Activated CD4-positive, alpha-beta T cell treated with anti-CD3 and anti-CD28 coated beads, Interleukin-2, Interleukin-4, amounts not matched to agents 100 ng/mL and 50 ng/mL, durations not matched to agents 16 hours and 8 hours (primary cell): ENCODE measurements at regions not wholly inside any gene's neighbourhood (a gene's known extent, or its start where the extent isn't known, plus 50 kb on each side); places are given as distances from the start of the nearest gene placed in this dataset.
"Not testable (repeated sequence)": the region's sequence is repeated elsewhere in the genome, so short reads cannot be mapped to it uniquely, and the experiment has no call there.

Experiments used
- DNase-seq: peaks from one replicate; pipeline ENCODE4 v3.0.0-alpha.2; 2020; ENCODE audit warnings: low spot score

- DNase-seq = no peak
These were observed 473.6 kb upstream of the ZP4 start for GRCh38 chr1:238364214-238364892.

- DNase-seq = no peak
These were observed 469.8 kb upstream of the ZP4 start for GRCh38 chr1:238360474-238360873.

- no peak for DNase-seq
These were observed 459.7 kb upstream of the ZP4 start for GRCh38 chr1:238350471-238350870.

- no peak for DNase-seq
These were observed 455.6 kb upstream of the ZP4 start for GRCh38 chr1:238346340-238346739.

- no peak for DNase-seq
These were observed 455.1 kb upstream of the ZP4 start for GRCh38 chr1:238345837-238346236.

GRCh38 chr1:238343852-238344251, 453.1 kb upstream of the ZP4 start:
- DNase-seq = no peak

GRCh38 chr1:238341395-238341794, 450.7 kb upstream of the ZP4 start:
- no peak for DNase-seq

- DNase-seq = no peak
These were observed 450.3 kb upstream of the ZP4 start for GRCh38 chr1:238340989-238341388.

- DNase-seq = no peak
These were observed 445.8 kb upstream of the ZP4 start for GRCh38 chr1:238336531-238336930.

GRCh38 chr1:238334170-238334569, 443.4 kb upstream of the ZP4 start:
- no peak for DNase-seq

- no peak for DNase-seq
These were observed 440.8 kb upstream of the ZP4 start for GRCh38 chr1:238331557-238331956.

GRCh38 chr1:238329671-238330070, 438.9 kb upstream of the ZP4 start:
- DNase-seq = no peak

GRCh38 chr1:238327033-238327432, 436.3 kb upstream of the ZP4 start:
- DNase-seq = not testable (repeated sequence)

- DNase-seq = not testable (repeated sequence)
These were observed 435.8 kb upstream of the ZP4 start for GRCh38 chr1:238326479-238326878.

GRCh38 chr1:238324211-238324864, 433.6 kb upstream of the ZP4 start:
- no peak for DNase-seq

- DNase-seq = no peak
These were observed 432.8 kb upstream of the ZP4 start for GRCh38 chr1:238323490-238323889.

- DNase-seq = no peak
These were observed 429.2 kb upstream of the ZP4 start for GRCh38 chr1:238319957-238320356.

GRCh38 chr1:238318294-238319110, 427.8 kb upstream of the ZP4 start:
- no peak for DNase-seq

GRCh38 chr1:238312969-238313368, 422.2 kb upstream of the ZP4 start:
- no peak for DNase-seq

GRCh38 chr1:238306411-238306810, 415.7 kb upstream of the ZP4 start:
- DNase-seq = no peak

GRCh38 chr1:238302646-238303045, 411.9 kb upstream of the ZP4 start:
- no peak for DNase-seq

- DNase-seq = no peak
These were observed 405.6 kb upstream of the ZP4 start for GRCh38 chr1:238296371-238296770.

- no peak for DNase-seq
These were observed 402.4 kb upstream of the ZP4 start for GRCh38 chr1:238293075-238293474.
